ENCODE measurements at regions not wholly inside any gene's neighbourhood (a gene's known extent, or its start where the extent isn't known, plus 50 kb on each side); places are given as distances from the start of the nearest gene placed in this dataset.

DNA sequence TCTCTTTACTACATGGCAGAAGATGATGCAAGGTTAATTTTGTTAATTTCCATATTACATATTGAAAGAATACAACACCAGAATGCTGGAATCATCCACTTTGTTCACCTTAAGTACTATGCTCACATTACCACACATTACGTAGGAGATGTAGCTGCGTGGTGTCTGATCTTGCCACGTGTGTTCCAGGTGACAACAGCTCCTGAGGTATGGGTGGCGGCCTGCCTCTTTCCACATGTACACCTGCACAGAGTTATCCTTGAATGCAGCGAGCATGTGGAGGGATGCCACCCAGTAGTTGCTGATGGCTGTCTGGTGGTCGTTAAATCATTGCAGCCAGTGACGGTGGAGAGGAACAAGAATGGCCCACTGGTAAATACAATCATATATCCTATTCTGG, 740.5 kb upstream of the EEF2KMT start:
- Mint-ChIP-seq H3K27me3 (ENCODE audit: unreplicated experiment) (no peaks in the 10 kb centered on the region), H3K9me3 (ENCODE audit: unreplicated experiment) (peaks cover 2% of the 10 kb centered on the region), H3K4me3 (ENCODE audit: unreplicated experiment) (no peak overlapping the region), H3K4me1 (ENCODE audit: low read depth, unreplicated experiment) (peaks cover 3% of the 10 kb centered on the region), H3K36me3 (ENCODE audit: unreplicated experiment) (peaks cover 4% of the 10 kb centered on the region), H3K27ac (ENCODE audit: unreplicated experiment) (no peak overlapping the region)
- no peak for DNase-seq
- TF ChIP-seq, protein P1, sequence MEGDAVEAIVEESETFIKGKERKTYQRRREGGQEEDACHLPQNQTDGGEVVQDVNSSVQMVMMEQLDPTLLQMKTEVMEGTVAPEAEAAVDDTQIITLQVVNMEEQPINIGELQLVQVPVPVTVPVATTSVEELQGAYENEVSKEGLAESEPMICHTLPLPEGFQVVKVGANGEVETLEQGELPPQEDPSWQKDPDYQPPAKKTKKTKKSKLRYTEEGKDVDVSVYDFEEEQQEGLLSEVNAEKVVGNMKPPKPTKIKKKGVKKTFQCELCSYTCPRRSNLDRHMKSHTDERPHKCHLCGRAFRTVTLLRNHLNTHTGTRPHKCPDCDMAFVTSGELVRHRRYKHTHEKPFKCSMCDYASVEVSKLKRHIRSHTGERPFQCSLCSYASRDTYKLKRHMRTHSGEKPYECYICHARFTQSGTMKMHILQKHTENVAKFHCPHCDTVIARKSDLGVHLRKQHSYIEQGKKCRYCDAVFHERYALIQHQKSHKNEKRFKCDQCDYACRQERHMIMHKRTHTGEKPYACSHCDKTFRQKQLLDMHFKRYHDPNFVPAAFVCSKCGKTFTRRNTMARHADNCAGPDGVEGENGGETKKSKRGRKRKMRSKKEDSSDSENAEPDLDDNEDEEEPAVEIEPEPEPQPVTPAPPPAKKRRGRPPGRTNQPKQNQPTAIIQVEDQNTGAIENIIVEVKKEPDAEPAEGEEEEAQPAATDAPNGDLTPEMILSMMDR (IDR thresholded peaks at IDR 0.05; ENCODE audit: partially characterized antibody, unreplicated experiment): no peak

DNA sequence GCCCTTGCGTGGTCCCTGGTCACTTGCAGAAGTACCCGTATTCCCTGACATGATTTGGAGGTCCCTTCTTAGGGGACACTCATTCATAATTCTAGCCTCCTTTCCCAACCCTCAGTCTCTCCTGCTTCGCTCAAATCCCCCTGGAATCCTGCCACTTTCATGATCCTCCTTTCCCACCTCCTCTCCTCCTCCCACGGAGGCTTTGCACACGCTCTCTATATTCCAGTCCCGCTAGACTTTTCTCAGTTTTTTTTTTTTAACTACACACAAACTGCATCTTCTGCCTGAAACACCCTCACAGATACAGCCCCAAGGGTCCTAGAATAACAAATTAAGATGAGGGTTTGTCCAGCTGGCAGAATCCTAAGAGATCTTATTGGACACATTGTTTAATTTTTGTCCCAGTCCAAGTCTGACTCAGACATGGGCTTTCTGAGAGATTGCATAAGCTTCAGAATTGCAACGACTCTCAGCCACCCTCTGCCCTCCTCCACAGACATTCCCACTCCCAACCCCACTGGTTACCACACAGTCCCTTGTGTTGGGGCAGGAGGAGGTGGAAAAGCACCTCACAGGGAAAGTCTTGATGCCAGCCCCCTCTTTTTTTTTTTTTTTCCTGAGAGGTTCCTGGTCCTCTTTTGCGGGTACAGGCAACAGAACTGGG, 739.5 kb upstream of the EEF2KMT start:
- no peak for DNase-seq
- peaks cover 2% of the 10 kb centered on the region for H3K9me3 Mint-ChIP-seq (ENCODE audit: unreplicated experiment)
- no peaks in the 10 kb centered on the region for H3K27me3 Mint-ChIP-seq (ENCODE audit: unreplicated experiment)
- H3K4me1 Mint-ChIP-seq (ENCODE audit: low read depth, unreplicated experiment): peaks cover 3% of the 10 kb centered on the region
- H3K27ac Mint-ChIP-seq (ENCODE audit: unreplicated experiment): no peak overlapping the region
- TF ChIP-seq, protein P1 (IDR thresholded peaks at IDR 0.05; ENCODE audit: partially characterized antibody, unreplicated experiment): no peak
- H3K4me3 Mint-ChIP-seq (ENCODE audit: unreplicated experiment): no peak overlapping the region
- H3K36me3 Mint-ChIP-seq (ENCODE audit: unreplicated experiment): peaks cover 4% of the 10 kb centered on the region

DNA sequence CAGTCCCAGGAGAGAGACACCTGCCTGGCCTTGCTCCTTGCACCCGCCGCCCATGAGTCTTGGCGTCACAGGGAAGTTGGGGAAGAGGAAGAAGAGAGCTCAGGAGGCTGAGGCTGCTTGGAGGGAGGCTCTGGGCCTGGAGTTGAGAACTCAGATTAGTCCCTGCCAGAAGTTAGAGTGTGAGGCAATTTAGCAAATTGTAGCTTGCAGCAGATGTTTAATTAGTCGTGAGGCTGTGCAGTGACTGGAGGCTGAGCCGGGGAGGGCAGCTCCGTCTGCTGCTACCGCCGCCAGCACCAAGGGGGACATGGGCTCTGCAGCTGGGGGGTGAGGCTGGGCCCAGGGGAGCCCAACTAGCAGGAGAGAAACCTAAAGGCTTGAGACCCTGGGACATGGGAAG, 738.3 kb upstream of the EEF2KMT start:
- Mint-ChIP-seq H3K27me3 (ENCODE audit: unreplicated experiment) (no peaks in the 10 kb centered on the region), H3K9me3 (ENCODE audit: unreplicated experiment) (peaks cover 2% of the 10 kb centered on the region), H3K27ac (ENCODE audit: unreplicated experiment) (no peak overlapping the region), H3K36me3 (ENCODE audit: unreplicated experiment) (peaks cover 4% of the 10 kb centered on the region), H3K4me1 (ENCODE audit: low read depth, unreplicated experiment) (peaks cover 3% of the 10 kb centered on the region), H3K4me3 (ENCODE audit: unreplicated experiment) (no peak overlapping the region)
- DNase-seq: no peak
- TF ChIP-seq, protein P1 (IDR thresholded peaks at IDR 0.05; ENCODE audit: partially characterized antibody, unreplicated experiment): no peak

DNA sequence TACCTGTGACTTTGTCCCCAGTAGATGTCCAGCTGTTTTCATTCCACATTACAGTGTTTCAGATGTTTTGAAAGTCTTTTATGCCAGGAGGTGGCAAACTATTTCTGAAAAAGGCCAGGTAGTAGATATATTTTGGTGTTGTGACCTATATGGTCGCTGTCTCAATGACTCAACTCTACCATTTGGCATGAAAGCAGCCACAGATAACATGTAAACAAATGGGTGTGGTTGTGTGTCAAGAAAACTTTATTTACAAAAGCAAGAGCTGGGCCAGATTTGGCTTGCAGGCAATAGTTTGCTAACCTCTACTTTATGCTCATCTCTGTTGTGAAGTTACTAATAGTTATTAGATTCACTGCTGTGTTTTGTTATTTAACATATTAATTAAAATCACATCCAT, 728.7 kb upstream of the EEF2KMT start:
- TF ChIP-seq, protein P1 (IDR thresholded peaks at IDR 0.05; ENCODE audit: partially characterized antibody, unreplicated experiment): no peak
- H3K36me3 Mint-ChIP-seq (ENCODE audit: unreplicated experiment): no peaks in the 10 kb centered on the region

DNA sequence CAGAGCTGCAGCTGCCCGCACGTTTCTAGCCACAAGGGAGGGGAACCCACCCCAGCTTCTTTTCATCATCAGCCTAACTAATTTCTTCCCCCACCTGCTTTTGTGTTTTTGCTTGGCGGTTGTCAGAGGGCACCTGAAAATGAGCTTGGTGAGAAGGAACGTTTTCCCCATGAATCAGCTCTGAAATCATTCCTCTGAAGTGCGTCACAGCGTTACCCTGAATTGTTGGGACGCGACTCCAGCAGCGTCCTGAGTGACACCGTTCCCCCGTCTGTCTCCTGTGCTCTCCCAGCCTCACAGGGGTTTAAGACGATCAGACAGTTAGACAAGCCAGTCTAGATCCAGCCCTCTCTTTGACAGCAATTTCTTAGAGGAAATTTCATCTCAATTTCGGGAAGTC, 722.9 kb upstream of the EEF2KMT start:
- peaks cover 6% of the 10 kb centered on the region for H3K27me3 Mint-ChIP-seq (ENCODE audit: unreplicated experiment)
- H3K27ac Mint-ChIP-seq (ENCODE audit: unreplicated experiment): no peak overlapping the region
- no peak for DNase-seq
- H3K9me3 Mint-ChIP-seq (ENCODE audit: unreplicated experiment): peaks cover 5% of the 10 kb centered on the region
- TF ChIP-seq, protein P1 (IDR thresholded peaks at IDR 0.05; ENCODE audit: partially characterized antibody, unreplicated experiment): no peak
- H3K4me3 Mint-ChIP-seq (ENCODE audit: unreplicated experiment): no peak overlapping the region
- H3K36me3 Mint-ChIP-seq (ENCODE audit: unreplicated experiment): peaks cover 5% of the 10 kb centered on the region
- H3K4me1 Mint-ChIP-seq (ENCODE audit: low read depth, unreplicated experiment): no peaks in the 10 kb centered on the region

More for the DNA sequence above, 728.7 kb upstream of the EEF2KMT start:
- Mint-ChIP-seq H3K9me3 (ENCODE audit: unreplicated experiment) (peaks cover 7% of the 10 kb centered on the region), H3K4me3 (ENCODE audit: unreplicated experiment) (no peak overlapping the region), H3K4me1 (ENCODE audit: low read depth, unreplicated experiment) (no peaks in the 10 kb centered on the region), H3K27me3 (ENCODE audit: unreplicated experiment) (peaks cover 4% of the 10 kb centered on the region), H3K27ac (ENCODE audit: unreplicated experiment) (no peak overlapping the region)
- DNase-seq: no peak

Data from glutamatergic neuron (in vitro differentiated cells).